PC-9 (cell line): ENCODE measurements at regions not wholly inside any gene's neighbourhood (a gene's known extent, or its start where the extent isn't known, plus 50 kb on each side); places are given as distances from the start of the nearest gene placed in this dataset.

Experiments
- BruUV-seq: library from RNA; stranded (reverse); fragments of 400-500 nt; replicated peaks from 2 replicates; lab custom pipeline; 2021; lab: Mats Ljungman, UMichigan
- CTCF ChIA-PET: fragments of 300-600 bp; sonication (Branson Sonifier 250); formaldehyde crosslinking; loops from one replicate; lab custom pipeline; 2022; ENCODE audit warnings: antibody characterized with exemption; lab: Charles Lee
- POLR2A ChIA-PET: fragments of 300-600 bp; sonication (Branson Sonifier 250); formaldehyde crosslinking; loops from one replicate; lab custom pipeline; 2022; ENCODE audit warnings: antibody characterized with exemption; ENCODE audit not compliant: unreplicated experiment; lab: Charles Lee
- DNase-seq, 2 experiments: peaks; one replicate each; pipeline versions ENCODE4 v3.0.0 to v3.0.0-alpha.2; 2015 to 2022; ENCODE audit warnings: mixed read lengths in 1 of 2
- H2AFZ ChIP-seq: fragments of 200-600 bp; sonication (generic); 2 replicates; pipeline ENCODE4 v1.8.1; 2017; ENCODE audit warnings: antibody characterized with exemption
- H3F3A ChIP-seq: fragments of 200-600 bp; sonication (generic); 2 replicates; pipeline ENCODE4 v1.8.1; 2017; ENCODE audit warnings: antibody characterized with exemption, mild to moderate bottlenecking, low read depth; ENCODE audit not compliant: insufficient read depth
- H3K27ac ChIP-seq: fragments of 200-600 bp; sonication (generic); 2 replicates; pipeline ENCODE4 v1.6.1; 2016; ENCODE audit warnings: mixed run types
- H3K27me3 ChIP-seq: fragments of 200-600 bp; sonication (generic); 2 replicates; pipeline ENCODE4 v1.6.1; 2016; ENCODE audit warnings: low read depth, mixed run types; ENCODE audit not compliant: insufficient read depth
- H3K36me3 ChIP-seq: fragments of 200-600 bp; sonication (generic); 2 replicates; pipeline ENCODE4 v1.6.1; 2016; ENCODE audit warnings: low read depth, mixed run types
- H3K4me1 ChIP-seq: fragments of 200-600 bp; sonication (generic); replicated peaks from 2 replicates; pipeline ENCODE4 v1.6.1; 2016; ENCODE audit warnings: mixed run types; ENCODE audit not compliant: insufficient read depth
- H3K4me2 ChIP-seq: fragments of 200-600 bp; sonication (generic); 2 replicates; pipeline ENCODE4 v1.6.1; 2017; ENCODE audit warnings: mixed run types
- H3K4me3 ChIP-seq: fragments of 200-600 bp; sonication (generic); 2 replicates; pipeline ENCODE4 v1.6.1; 2016; ENCODE audit warnings: mixed run types
- H3K79me2 ChIP-seq: fragments of 200-600 bp; sonication (generic); 2 replicates; pipeline ENCODE4 v1.6.1; 2017; ENCODE audit warnings: low read depth, mixed run types
- H3K9me2 ChIP-seq: fragments of 200-600 bp; sonication (generic); 2 replicates; pipeline ENCODE4 v1.8.1; 2017; ENCODE audit warnings: mild to moderate bottlenecking; ENCODE audit not compliant: insufficient read depth
- H3K9me3 ChIP-seq: fragments of 200-600 bp; sonication (generic); 2 replicates; pipeline ENCODE4 v1.8.1; 2016; ENCODE audit warnings: low read depth; ENCODE audit not compliant: insufficient read depth
- H4K20me1 ChIP-seq: fragments of 200-600 bp; sonication (generic); 2 replicates; pipeline ENCODE4 v1.8.1; 2017; ENCODE audit not compliant: insufficient read depth
- EZH2 ChIP-seq: fragments of 200-600 bp; sonication (generic); IDR thresholded peaks from 2 replicates; pipeline ENCODE4 v1.8.0; 2017; ENCODE audit warnings: antibody characterized with exemption, low read depth
- intact Hi-C: fragments of 100-400 bp; cut with micrococcal nuclease; formaldehyde crosslinking; loops from one replicate; pipeline ENCODE4 v1.10.0; 2022; ENCODE audit not compliant: unreplicated experiment
- TF ChIP-seq, protein P1 (sequence below): fragments of 200-600 bp; sonication (generic); conservative IDR thresholded peaks from 2 replicates; pipeline ENCODE4 v1.6.1; 2017; ENCODE audit warnings: mixed run types, antibody characterized with exemption, mild to moderate bottlenecking, moderate library complexity

DNA sequence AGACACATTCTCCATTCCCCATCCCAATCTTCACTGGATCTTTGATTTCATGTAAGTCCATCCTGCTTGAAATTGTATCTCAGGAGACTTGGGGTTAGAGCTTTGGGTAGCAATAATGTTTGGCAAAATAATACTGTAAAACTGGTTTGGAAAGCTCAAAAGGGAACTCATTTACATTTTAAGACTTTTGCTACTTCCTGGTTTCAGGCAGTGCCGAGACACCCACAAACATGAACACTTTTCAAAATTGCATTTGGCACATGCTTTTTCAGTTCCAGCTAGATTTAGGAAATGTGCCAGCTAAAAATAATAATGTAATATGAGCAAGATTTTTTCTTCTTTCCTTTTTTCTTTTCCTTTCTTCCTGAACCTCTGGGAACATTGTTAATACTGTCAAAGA is 145.7 kb upstream of the CBLB start:
- H3K79me2 ChIP-seq, result no peaks in the 10 kb centered on the region
- no peaks in the 10 kb centered on the region for H3K4me1 ChIP-seq
- H3K4me3 ChIP-seq, result no peak overlapping the region
- CTCF ChIA-PET, result no interaction called here
- intact Hi-C loops, result no loop called here
- POLR2A ChIA-PET, result no interaction called here
- no peaks in the 10 kb centered on the region for H3K36me3 ChIP-seq
- no peaks in the 10 kb centered on the region for H3K27me3 ChIP-seq
- no peaks in the 10 kb centered on the region for H3K9me3 ChIP-seq
- no peaks in the 10 kb centered on the region for H3F3A ChIP-seq
- H2AFZ ChIP-seq, result no peak overlapping the region
- H3K9me2 ChIP-seq, result no peaks in the 10 kb centered on the region
- H3K27ac ChIP-seq, result no peak overlapping the region
- no TSS peak for BruUV-seq
- H4K20me1 ChIP-seq, result no peaks in the 10 kb centered on the region
- no peak overlapping the region for H3K4me2 ChIP-seq
- TF ChIP-seq EZH2, result no peak
- TF ChIP-seq, protein P1, sequence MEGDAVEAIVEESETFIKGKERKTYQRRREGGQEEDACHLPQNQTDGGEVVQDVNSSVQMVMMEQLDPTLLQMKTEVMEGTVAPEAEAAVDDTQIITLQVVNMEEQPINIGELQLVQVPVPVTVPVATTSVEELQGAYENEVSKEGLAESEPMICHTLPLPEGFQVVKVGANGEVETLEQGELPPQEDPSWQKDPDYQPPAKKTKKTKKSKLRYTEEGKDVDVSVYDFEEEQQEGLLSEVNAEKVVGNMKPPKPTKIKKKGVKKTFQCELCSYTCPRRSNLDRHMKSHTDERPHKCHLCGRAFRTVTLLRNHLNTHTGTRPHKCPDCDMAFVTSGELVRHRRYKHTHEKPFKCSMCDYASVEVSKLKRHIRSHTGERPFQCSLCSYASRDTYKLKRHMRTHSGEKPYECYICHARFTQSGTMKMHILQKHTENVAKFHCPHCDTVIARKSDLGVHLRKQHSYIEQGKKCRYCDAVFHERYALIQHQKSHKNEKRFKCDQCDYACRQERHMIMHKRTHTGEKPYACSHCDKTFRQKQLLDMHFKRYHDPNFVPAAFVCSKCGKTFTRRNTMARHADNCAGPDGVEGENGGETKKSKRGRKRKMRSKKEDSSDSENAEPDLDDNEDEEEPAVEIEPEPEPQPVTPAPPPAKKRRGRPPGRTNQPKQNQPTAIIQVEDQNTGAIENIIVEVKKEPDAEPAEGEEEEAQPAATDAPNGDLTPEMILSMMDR, result no peak
- no peak for DNase-seq

DNA sequence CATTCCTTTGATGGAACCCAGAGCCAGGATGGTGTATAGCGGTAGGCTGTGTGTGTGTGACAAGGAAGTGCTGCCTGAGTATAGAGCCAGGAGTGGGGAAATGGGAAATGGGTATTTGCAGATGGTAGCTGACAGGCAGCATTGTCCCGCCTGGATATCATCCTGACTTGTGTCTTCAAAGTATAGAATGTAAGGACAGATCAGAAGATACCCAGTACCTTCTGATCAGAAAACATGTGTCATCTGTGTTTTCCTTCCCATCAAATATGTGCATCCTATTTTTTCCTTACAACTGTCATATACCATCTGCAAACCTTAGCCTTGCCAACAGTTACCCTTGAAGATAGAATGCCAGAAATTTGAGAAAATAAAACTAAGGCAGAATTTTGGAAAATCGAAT is 146.2 kb upstream of the CBLB start:
- H3K4me3 ChIP-seq, result no peak overlapping the region
- no peaks in the 10 kb centered on the region for H3K4me1 ChIP-seq
- no peaks in the 10 kb centered on the region for H3K36me3 ChIP-seq
- H3K9me2 ChIP-seq, result no peaks in the 10 kb centered on the region
- intact Hi-C loops, result no loop called here
- no peak overlapping the region for H3K27ac ChIP-seq
- TF ChIP-seq EZH2, result no peak
- TF ChIP-seq, protein P1, result no peak
- ChIA-PET CTCF (no interaction called here), POLR2A (no interaction called here)
- H3F3A ChIP-seq, result no peaks in the 10 kb centered on the region
- H3K9me3 ChIP-seq, result no peaks in the 10 kb centered on the region
- no peaks in the 10 kb centered on the region for H3K27me3 ChIP-seq
- no peaks in the 10 kb centered on the region for H3K79me2 ChIP-seq
- no TSS peak for BruUV-seq
- H3K4me2 ChIP-seq, result no peak overlapping the region
- no peak for DNase-seq
- H4K20me1 ChIP-seq, result no peaks in the 10 kb centered on the region
- no peak overlapping the region for H2AFZ ChIP-seq

DNA sequence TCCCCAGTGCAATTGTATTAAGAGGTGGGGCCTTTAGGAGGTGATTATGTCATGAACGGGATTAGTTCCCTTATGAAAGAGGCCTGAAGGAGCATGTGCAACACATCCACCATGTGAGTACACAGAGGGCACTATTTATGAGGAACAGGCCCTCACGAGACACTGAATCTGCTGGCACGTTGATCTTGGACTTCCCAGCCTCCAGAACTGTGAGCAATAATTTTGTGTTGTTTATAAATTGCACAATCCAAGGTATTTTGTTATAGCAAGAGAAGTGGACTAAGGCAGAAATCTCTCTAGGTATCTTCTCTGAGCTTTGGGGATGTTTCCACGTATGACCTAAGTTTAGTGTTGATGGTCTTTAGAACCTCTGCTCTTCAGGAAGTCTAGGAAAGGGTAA is 149.3 kb upstream of the CBLB start:
- no peaks in the 10 kb centered on the region for H3K9me3 ChIP-seq
- H3K36me3 ChIP-seq, result no peaks in the 10 kb centered on the region
- no peak overlapping the region for H3K27ac ChIP-seq
- H2AFZ ChIP-seq, result no peak overlapping the region
- no peaks in the 10 kb centered on the region for H3K79me2 ChIP-seq
- TF ChIP-seq, protein P1, result no peak
- TF ChIP-seq EZH2, result no peak
- ChIA-PET CTCF (no interaction called here), POLR2A (interaction anchor here (0.9 kb wide), 1 partner anchor 254 kb away, joined by 3 read pairs; no protein-coding TSS in a partner anchor)
- no peaks in the 10 kb centered on the region for H3F3A ChIP-seq
- no peaks in the 10 kb centered on the region for H3K27me3 ChIP-seq
- intact Hi-C loops, result no loop called here
- no peak for DNase-seq
- no peaks in the 10 kb centered on the region for H3K9me2 ChIP-seq
- H3K4me2 ChIP-seq, result no peak overlapping the region
- H3K4me3 ChIP-seq, result no peak overlapping the region
- BruUV-seq, result no TSS peak
- no peaks in the 10 kb centered on the region for H3K4me1 ChIP-seq
- H4K20me1 ChIP-seq, result no peaks in the 10 kb centered on the region
